H9 (cell line): ENCODE measurements at regions not wholly inside any gene's neighbourhood (a gene's known extent, or its start where the extent isn't known, plus 50 kb on each side); places are given as distances from the start of the nearest gene placed in this dataset.

ENCODE experiments used
- DNase-seq: peaks from one replicate; pipeline ENCODE4 v3.0.0-alpha.2; 2017
- H2AFZ ChIP-seq: one replicate; pipeline ENCODE4 v1.6.1; 2013; ENCODE audit warnings: mild to moderate bottlenecking, low read length, control low read depth, moderate library complexity
- H2AK5ac ChIP-seq: 2 replicates; pipeline ENCODE4 v1.6.1; 2013; ENCODE audit warnings: low read length, control low read depth, mixed read lengths; ENCODE audit not compliant: insufficient read length
- H2BK120ac ChIP-seq: one replicate; pipeline ENCODE4 v1.6.1; 2013; ENCODE audit warnings: low read depth, mild to moderate bottlenecking, low read length, control low read depth, inconsistent platforms; ENCODE audit not compliant: poor library complexity, severe bottlenecking
- H2BK12ac ChIP-seq: 2 replicates; pipeline ENCODE4 v1.6.1; 2013; ENCODE audit warnings: low read length, control low read depth, mixed read lengths, low read depth; ENCODE audit not compliant: insufficient read length
- H2BK15ac ChIP-seq: 2 replicates; pipeline ENCODE4 v1.6.1; 2013; ENCODE audit warnings: low read depth, low read length, control low read depth
- H2BK20ac ChIP-seq: one replicate; pipeline ENCODE4 v1.6.1; 2013; ENCODE audit warnings: low read depth, mild to moderate bottlenecking, low read length, control low read depth, inconsistent platforms; ENCODE audit not compliant: poor library complexity, severe bottlenecking
- H2BK5ac ChIP-seq: 2 replicates; pipeline ENCODE4 v1.6.1; 2013; ENCODE audit warnings: low read length, control low read depth, mixed read lengths; ENCODE audit not compliant: insufficient read length
- H3K14ac ChIP-seq: 2 replicates; pipeline ENCODE4 v1.6.1; 2013; ENCODE audit warnings: low read length, control low read depth; ENCODE audit not compliant: insufficient read depth
- H3K18ac ChIP-seq: 2 replicates; pipeline ENCODE4 v1.6.1; 2013; ENCODE audit warnings: low read depth, mild to moderate bottlenecking, mixed read lengths, low read length, control low read depth; ENCODE audit not compliant: insufficient read length
- H3K23ac ChIP-seq: 2 replicates; pipeline ENCODE4 v1.6.1; 2013; ENCODE audit warnings: low read length, control low read depth, mixed read lengths, low read depth; ENCODE audit not compliant: insufficient read length
- H3K23me2 ChIP-seq: 2 replicates; pipeline ENCODE4 v1.6.1; 2013; ENCODE audit warnings: low read depth, mild to moderate bottlenecking, mixed read lengths, low read length, control low read depth; ENCODE audit not compliant: insufficient read length, poor library complexity, severe bottlenecking
- H3K27ac ChIP-seq: 2 replicates; pipeline ENCODE4 v1.5.1; 2013; ENCODE audit warnings: low read length, control low read depth, mixed read lengths, low read depth; ENCODE audit not compliant: insufficient read length
- H3K27me3 ChIP-seq: 2 replicates; pipeline ENCODE4 v1.6.1; 2013; ENCODE audit warnings: low read length, control low read depth, inconsistent platforms; ENCODE audit not compliant: insufficient read depth
- H3K4ac ChIP-seq: 2 replicates; pipeline ENCODE4 v1.6.1; 2013; ENCODE audit warnings: low read depth, mild to moderate bottlenecking, control low read depth, inconsistent platforms, low read length, moderate library complexity
- H3K4me1 ChIP-seq: 2 replicates; pipeline ENCODE4 v1.6.1; 2013; ENCODE audit warnings: low read length, control low read depth, inconsistent platforms; ENCODE audit not compliant: insufficient read depth
- H3K4me2 ChIP-seq: 2 replicates; pipeline ENCODE4 v1.6.1; 2013; ENCODE audit warnings: low read length, control low read depth, mixed read lengths; ENCODE audit not compliant: insufficient read length, insufficient read depth
- H3K56ac ChIP-seq: 2 replicates; pipeline ENCODE4 v1.6.1; 2013; ENCODE audit warnings: low read depth, mild to moderate bottlenecking, mixed read lengths, low read length, control low read depth; ENCODE audit not compliant: insufficient read length
- H3K79me1 ChIP-seq: 2 replicates; pipeline ENCODE4 v1.6.1; 2013; ENCODE audit warnings: low read depth, mild to moderate bottlenecking, moderate library complexity, low read length, control low read depth, inconsistent platforms; ENCODE audit not compliant: insufficient read depth, poor library complexity, severe bottlenecking
- H3K79me2 ChIP-seq: 2 replicates; pipeline ENCODE4 v1.6.1; 2013; ENCODE audit warnings: low read length, control low read depth, inconsistent platforms; ENCODE audit not compliant: insufficient read depth
- H3K9ac ChIP-seq: 2 replicates; pipeline ENCODE4 v1.6.1; 2013; ENCODE audit warnings: low read length, control low read depth, mixed read lengths; ENCODE audit not compliant: insufficient read length; ENCODE audit errors: extremely low read depth
- H3K9me3 ChIP-seq: one replicate; pipeline ENCODE4 v1.6.1; 2013; ENCODE audit warnings: low read depth, low read length, inconsistent platforms; ENCODE audit not compliant: control insufficient read depth
- H3T11ph ChIP-seq: one replicate; pipeline ENCODE4 v1.6.1; 2013; ENCODE audit warnings: mild to moderate bottlenecking, low read length, control low read depth, inconsistent platforms
- H4K20me1 ChIP-seq: one replicate; pipeline ENCODE4 v1.6.1; 2013; ENCODE audit not compliant: control insufficient read depth, insufficient read length, insufficient read depth
- H4K5ac ChIP-seq: 2 replicates; pipeline ENCODE4 v1.6.1; 2013; ENCODE audit warnings: low read depth, mild to moderate bottlenecking, mixed read lengths, low read length, control low read depth; ENCODE audit not compliant: insufficient read length
- H4K8ac ChIP-seq: replicated peaks from 2 replicates; pipeline ENCODE4 v1.6.1; 2013; ENCODE audit warnings: low read length, control low read depth, mixed read lengths, low read depth; ENCODE audit not compliant: insufficient read length
- H4K91ac ChIP-seq: 2 replicates; pipeline ENCODE4 v1.6.1; 2013; ENCODE audit warnings: low read depth, mild to moderate bottlenecking, moderate library complexity, mixed read lengths, low read length, control low read depth; ENCODE audit not compliant: insufficient read length
- H3K27ac Mint-ChIP-seq, 3 experiments: 2 replicates in 2 of 3; 3 replicates in 1 of 3; pipeline ENCODE4 v1.8.0; 2020 to 2021; ENCODE audit warnings: mixed read lengths in 3 of 3, mild to moderate bottlenecking in 1 of 3, moderate library complexity in 1 of 3
- H3K27me3 Mint-ChIP-seq: 2 replicates; pipeline ENCODE4 v1.8.0; 2021; ENCODE audit warnings: low read depth, mild to moderate bottlenecking, moderate library complexity, mixed read lengths
- H3K36me3 Mint-ChIP-seq, 3 experiments: 2 replicates in 2 of 3; 3 replicates in 1 of 3; pipeline ENCODE4 v1.8.0; 2020 to 2021; ENCODE audit warnings: low read depth in 3 of 3, mixed read lengths in 3 of 3; ENCODE audit not compliant: insufficient read depth in 1 of 3
- H3K4me1 Mint-ChIP-seq, 2 experiments: 2 replicates each; pipeline ENCODE4 v1.8.0; 2020; ENCODE audit warnings: mixed read lengths in 2 of 2
- H3K4me3 Mint-ChIP-seq, 2 experiments: 2 replicates in 1 of 2; 3 replicates in 1 of 2; pipeline ENCODE4 v1.8.0; 2020 to 2021; ENCODE audit warnings: mild to moderate bottlenecking in 2 of 2, mixed read lengths in 2 of 2, moderate library complexity in 1 of 2
- H3K9me3 Mint-ChIP-seq, 2 experiments: 2 replicates in 1 of 2; 3 replicates in 1 of 2; pipeline ENCODE4 v1.8.0; 2020; ENCODE audit warnings: mild to moderate bottlenecking in 2 of 2, mixed read lengths in 2 of 2, moderate library complexity in 1 of 2
- WGBS: extraction: QIAGEN DNeasy Blood & Tissue Kit; methylation state at CpG from one replicate; pipeline ENCODE4 v1.1.7; 2013; ENCODE audit warnings: missing lambda C conversion rate, low lambda C conversion rate, mixed read lengths; ENCODE audit not compliant: insufficient read length; ENCODE audit errors: extremely low coverage; 5-methylcytosine and 5-hydroxymethylcytosine counted together
- TF ChIP-seq, protein P1 (sequence below): fragments of 200-600 bp; sonication (generic); conservative IDR thresholded peaks from 3 replicates; pipeline ENCODE4 v1.8.0; 2021; ENCODE audit warnings: antibody characterized with exemption, mild to moderate bottlenecking

DNA sequence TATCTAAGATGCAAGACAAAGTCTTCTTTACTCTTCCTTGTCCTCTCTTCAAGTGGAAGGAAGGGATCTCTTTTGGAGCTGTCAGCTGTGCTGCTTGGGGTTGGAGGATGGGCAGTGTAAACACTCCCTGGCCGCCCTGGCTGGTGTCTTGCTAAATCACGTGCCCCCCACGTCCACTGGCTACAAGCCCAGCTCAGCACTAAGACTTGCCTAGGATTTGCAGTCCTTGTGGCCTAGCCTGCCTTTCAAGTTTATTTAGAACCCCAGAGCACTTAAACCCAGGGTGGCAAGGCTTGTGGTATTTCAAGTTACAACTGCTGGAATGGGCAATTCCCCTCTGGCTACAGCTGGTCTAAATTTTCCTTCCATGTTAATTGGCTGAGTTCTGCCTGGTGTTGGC, 272.4 kb upstream of the MYO3A start:
- H3K9me3 ChIP-seq, result no peaks in the 10 kb centered on the region
- no peaks in the 10 kb centered on the region for H3K27me3 ChIP-seq
- H3K14ac ChIP-seq, result no peak overlapping the region
- no peak overlapping the region for H2AK5ac ChIP-seq
- H2BK12ac ChIP-seq, result no peak overlapping the region
- no peak overlapping the region for H2AFZ ChIP-seq
- no peak overlapping the region for H3K27ac ChIP-seq
- H3K27ac Mint-ChIP-seq, result no peak overlapping the region; a peak in 1 of 7 replicates
- no peak overlapping the region for H2BK15ac ChIP-seq
- H4K8ac ChIP-seq, result no peak overlapping the region
- no peak overlapping the region for H3K4me2 ChIP-seq
- DNase-seq, result no peak
- TF ChIP-seq, protein P1, sequence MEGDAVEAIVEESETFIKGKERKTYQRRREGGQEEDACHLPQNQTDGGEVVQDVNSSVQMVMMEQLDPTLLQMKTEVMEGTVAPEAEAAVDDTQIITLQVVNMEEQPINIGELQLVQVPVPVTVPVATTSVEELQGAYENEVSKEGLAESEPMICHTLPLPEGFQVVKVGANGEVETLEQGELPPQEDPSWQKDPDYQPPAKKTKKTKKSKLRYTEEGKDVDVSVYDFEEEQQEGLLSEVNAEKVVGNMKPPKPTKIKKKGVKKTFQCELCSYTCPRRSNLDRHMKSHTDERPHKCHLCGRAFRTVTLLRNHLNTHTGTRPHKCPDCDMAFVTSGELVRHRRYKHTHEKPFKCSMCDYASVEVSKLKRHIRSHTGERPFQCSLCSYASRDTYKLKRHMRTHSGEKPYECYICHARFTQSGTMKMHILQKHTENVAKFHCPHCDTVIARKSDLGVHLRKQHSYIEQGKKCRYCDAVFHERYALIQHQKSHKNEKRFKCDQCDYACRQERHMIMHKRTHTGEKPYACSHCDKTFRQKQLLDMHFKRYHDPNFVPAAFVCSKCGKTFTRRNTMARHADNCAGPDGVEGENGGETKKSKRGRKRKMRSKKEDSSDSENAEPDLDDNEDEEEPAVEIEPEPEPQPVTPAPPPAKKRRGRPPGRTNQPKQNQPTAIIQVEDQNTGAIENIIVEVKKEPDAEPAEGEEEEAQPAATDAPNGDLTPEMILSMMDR, result no peak
- no peaks in the 10 kb centered on the region for H3K23me2 ChIP-seq
- no peak overlapping the region for H3T11ph ChIP-seq
- no peak overlapping the region for H3K4ac ChIP-seq
- H3K4me3 Mint-ChIP-seq, result no peak overlapping the region
- no peaks in the 10 kb centered on the region for H3K36me3 Mint-ChIP-seq
- no CpG with 5 or more reads among the region's 3 CpGs for WGBS
- no peaks in the 10 kb centered on the region for H4K20me1 ChIP-seq
- H4K91ac ChIP-seq, result no peak overlapping the region
- no peak overlapping the region for H3K18ac ChIP-seq
- H2BK120ac ChIP-seq, result no peak overlapping the region
- no peaks in the 10 kb centered on the region for H3K79me2 ChIP-seq
- H3K9me3 Mint-ChIP-seq, result no peaks in the 10 kb centered on the region; a peak in 2 of 5 replicates
- H2BK5ac ChIP-seq, result no peak overlapping the region
- H3K56ac ChIP-seq, result no peak overlapping the region
- no peak overlapping the region for H4K5ac ChIP-seq
- H3K79me1 ChIP-seq, result no peaks in the 10 kb centered on the region
- H3K23ac ChIP-seq, result no peak overlapping the region
- no peak overlapping the region for H2BK20ac ChIP-seq
- no peaks in the 10 kb centered on the region for H3K4me1 Mint-ChIP-seq
- H3K9ac ChIP-seq, result no peak overlapping the region
- no peaks in the 10 kb centered on the region for H3K4me1 ChIP-seq
- H3K27me3 Mint-ChIP-seq, result no peaks in the 10 kb centered on the region
